Effector CD4-positive, alpha-beta T cell (primary cell): ENCODE measurements at regions not wholly inside any gene's neighbourhood (a gene's known extent, or its start where the extent isn't known, plus 50 kb on each side); places are given as distances from the start of the nearest gene placed in this dataset.

Source experiments
- DNase-seq: peaks from one replicate; pipeline ENCODE4 v3.0.0-alpha.2; 2020

DNA sequence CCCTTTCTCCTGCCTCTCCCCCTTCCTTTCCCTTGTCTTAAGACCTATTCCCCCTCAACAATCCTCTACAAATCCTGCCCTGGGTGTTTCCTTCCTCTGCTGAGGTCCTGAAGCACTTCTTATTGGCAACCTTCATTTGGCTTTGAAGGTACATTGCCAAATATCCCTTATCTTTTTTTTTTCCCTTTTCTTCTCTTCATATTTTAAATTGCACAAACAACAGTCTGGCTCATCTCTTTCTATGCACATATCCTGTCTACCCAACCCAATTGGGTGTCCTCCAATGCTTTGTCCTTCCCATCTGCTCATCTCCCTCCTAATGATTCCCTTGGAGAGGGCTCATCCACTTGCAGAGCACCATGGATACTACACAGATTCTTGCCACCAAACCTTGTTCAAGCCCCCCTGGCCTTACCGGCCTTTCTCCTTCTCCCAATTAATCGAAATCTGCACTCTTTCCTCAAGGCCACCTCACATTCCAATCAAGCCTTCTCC lies 537.9 kb upstream of the JARID2 start:
- DNase-seq = no peak

DNA sequence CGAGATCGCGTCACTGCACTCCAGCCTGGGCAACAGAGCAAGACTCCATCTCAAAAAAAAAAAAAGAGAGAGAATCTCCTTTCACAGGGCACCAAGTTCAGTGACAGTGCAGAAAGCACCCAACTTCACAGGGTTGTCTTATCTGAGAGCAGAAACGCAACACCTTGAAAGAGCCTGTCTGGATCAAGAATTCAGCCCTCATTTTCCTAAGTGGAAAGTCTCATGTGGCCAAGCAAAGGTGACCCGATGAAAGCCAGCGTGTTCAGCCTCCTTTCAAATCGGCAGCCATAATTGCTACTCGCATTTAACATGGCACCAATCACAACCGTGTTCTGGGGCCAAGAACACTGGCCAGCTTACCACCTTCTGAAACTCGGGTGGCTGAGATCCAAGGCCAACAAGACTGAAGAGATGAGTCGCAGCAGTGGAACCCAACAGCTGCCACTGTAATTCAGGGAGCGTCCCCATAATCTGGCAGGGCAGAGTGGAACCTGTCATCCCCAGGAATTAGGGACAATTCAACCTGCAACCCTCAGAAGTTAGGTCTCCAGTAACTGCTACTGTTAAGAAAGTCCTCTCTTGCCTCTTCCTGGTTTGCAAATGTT lies 536.7 kb upstream of the JARID2 start:
- no peak for DNase-seq

DNA sequence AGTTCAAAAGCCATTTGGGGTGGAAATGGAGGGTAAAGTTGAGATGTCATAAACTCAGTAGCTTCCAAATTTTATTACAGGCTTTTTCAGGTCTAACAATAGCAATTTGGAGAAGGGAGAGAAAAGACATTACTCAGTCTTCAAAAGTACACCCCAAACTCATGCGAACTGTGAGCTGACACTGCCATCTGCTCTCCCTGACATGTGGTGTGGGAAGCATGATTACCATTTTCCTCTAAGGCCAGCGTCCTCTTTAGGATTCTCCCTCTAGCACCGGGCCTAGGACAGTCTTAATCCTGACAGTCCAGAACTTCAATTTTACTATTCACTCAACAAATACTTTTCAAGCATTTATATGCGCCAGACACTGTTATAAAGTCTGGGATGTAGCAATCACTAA lies 536.0 kb upstream of the JARID2 start:
- DNase-seq = no peak

DNA sequence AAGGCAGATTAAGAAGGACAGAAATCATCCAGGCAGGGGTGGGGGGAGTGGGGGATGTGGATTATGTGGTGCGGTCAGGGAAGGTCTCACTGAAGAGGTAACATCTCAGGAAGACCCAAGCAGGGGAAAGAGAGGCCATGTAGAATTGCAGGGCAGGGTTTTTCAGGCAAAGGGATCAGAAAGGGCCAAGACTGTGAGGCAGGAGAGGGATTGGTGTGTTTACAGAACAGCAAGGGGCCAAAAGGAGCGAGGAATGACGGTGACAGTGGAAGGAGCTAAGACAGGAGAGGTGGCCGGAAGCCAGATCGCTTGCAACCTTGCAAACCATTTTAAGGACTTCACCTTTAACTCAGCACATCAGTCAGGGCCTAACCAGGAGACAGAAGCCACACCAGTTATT lies 535.4 kb upstream of the JARID2 start:
- DNase-seq = no peak

DNA sequence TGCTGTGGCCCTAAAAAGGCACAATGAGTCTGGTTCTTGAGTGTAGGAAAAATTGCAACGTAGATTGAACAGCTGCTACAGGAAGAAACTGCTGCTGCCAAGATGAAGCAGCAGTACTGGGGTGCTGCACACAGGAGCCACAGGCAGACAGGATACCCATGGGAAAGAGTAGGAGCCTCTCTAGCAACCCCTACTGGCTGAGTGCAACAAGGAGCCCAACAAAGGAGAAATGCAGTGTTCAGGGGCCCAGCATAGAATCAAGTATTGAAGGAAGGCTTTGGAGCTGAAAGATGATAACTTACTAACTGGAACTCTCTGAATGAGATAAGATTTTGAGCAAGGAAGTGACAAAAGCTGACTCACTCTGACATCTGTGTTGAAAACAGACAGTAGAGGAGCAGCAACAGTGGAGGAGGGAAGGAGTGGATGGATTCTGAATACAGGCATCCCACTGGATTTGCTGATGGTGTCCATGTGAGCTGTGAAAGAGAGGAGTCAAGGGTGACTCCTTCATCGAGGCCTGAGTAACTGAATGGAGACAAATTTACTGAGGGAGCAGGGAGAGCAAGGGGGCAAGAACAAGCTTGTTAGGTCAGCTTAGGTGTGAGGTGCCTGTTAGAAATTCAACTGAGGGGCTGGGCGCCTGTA lies 534.7 kb upstream of the JARID2 start:
- DNase-seq = no peak

DNA sequence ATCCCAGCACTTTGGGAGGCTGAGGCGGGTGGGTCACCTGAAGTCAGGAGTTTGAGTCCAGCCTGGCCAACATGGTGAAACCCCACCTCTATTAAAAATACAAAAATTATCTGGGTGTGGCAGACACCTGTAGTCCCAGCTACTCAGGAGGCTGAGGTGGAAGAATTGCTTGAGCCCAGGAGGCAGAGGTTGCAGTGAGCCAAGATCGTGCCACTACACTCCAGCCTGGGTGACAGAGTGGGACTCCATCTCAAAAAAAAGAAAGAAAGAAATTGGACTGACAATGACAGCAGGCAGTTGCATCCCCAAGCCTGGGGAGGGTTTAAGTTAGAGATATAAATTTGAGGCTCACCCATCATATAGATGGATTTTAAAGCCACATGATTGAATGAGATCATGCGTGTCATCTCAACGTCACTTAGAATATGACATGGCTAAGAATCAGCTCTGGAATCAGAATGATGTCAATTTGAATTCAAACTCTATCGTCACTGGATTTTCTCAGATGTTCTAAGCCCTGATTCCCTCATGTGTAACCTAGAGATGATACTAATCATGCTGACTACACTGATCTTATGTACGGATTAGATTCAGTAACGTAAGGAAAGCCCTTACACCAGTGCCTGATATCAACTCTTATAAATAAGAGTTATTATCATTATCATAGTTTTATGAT lies 534.0 kb upstream of the JARID2 start:
- DNase-seq = no peak

DNA sequence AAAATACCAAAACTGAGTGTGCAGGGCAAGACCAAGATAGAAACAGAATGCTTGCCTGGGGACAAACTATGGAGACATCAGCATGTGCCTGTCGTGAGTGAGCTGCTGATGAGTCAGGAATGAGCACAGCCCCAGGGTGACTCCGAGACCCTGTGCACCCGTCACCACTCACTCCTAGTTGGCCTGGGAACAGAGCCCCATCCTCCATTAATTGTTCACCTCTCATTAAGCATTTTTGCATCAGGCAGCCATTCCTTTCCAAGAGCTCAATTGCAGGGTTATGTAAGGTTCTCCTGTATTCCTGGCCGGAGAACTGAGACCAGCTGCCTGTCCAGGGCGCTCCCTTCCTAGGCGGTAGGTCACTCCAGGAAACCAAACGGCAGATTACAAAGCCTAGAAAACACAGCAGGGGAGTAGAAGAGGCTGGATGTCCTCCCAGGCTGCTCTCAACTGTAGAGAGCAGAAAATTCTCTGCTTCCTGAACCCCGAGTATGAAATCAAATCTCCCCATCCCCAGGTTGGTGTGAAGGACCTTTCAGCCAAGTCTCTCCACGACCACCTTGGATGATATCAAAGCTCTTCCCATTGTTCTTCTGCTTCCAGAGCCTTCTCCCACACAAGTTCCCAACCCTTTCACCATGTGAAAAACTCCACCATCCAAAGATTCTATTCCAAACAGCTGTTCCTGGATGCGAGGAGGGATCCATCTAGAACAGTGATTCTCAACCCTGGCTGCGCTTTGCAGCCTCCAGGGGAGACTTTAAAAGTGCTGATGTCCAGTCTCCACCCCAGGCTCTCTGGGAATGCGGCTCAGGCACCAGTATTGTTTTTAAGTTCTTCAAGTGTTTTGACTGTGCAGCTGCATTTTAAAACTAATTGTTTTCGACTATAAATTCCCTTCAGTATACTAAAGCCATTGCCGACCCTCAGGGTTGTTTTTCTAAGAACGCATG lies 532.6 kb upstream of the JARID2 start:
- no peak for DNase-seq

DNA sequence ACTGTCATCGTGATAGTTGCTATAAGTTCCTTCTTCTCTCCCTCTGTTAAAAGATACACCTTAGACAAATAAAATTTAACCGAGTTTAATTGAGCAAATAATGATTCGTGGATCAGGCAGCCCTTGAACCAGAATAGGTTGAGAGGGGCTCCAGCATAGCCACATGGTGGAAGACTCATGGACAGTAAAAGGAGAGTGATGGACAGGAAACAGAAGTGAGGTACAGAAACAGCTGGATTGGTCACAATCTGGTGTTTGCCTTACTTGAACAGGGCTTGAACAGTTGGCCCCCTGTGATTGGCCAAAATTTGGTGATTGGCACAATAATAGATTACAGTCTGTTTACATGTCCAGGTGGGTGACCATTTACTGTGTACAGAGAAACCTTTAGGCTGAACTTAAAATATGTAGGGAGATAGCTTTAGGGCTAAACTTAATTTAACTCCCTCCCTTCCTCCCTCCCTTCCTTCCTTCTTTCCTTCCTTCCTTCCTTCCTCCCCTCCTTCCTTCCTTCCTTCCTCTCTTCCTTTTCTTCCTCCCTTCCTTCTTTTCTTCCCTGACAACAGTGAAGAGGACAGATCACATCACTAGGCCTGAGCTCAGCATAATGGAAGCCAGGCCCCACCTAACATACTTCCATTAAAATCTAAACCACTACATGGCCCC lies 531.8 kb upstream of the JARID2 start:
- DNase-seq = no peak

DNA sequence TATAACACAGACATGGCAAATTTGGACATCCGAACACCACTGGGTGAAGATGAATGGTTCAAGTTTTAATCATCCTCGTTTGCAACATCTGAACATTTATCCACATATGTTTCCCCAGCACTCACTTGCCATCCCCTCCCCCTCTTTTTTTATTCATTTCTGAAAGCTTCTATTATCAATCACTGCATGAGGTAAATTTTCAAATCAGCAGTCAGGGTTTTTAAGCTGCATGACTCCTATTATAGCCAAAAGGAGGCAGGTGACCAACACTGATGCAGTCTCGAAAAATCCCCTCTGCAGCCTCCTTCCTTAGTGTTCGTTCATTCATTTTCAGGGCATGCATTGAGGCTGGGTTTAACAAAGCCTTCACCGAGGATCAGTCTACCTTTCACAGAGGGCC lies 530.8 kb upstream of the JARID2 start:
- DNase-seq = no peak

DNA sequence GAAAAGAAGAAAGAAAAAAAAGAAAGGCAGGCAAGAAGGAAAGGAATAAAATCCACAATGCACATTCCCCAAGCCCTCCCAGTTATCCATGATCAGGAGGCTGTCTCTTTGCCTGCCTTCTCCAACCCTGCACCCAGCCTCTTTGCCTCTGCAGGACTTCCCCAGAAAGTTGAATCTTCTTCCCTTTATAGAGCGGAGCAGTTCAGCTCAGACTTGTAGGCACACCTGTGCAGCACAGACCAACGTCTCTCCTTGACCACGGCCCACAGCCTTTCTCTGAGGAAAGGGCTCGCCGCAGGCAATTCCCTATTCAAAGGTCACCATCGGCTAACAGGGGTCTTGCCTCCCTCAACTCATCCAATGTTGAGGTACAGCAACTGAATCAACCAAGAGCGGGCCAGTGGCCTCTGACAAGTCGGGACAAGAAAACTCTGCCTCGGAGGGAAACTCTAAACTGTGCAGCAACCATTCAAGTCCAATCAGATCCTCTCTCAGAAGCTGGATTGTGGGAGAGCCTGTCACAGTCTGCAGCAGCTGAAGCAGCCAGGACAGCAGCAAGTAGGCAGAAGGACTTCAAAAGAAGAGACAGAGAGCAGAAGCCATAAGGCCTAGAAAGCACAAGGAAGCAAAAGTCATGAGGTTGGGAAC lies 529.2 kb upstream of the JARID2 start:
- DNase-seq = no peak

DNA sequence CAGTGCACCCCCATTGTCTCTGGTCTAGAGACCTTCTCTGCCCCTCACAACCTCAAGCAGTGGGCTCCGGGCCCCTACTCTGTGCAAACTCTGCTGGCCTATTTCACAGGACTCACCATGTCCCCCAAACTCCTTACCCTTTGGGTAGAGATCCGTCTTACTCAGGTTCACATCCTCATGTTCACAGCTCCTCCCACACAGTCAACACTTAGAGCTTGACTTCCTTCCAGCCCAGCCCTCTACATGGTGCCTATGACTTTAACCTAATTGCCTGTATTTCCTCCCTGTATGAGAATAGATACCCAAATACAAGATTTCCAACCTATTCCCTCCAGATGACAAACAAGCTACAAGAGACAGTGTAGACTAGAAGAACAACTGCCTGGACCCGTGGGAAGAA lies 528.6 kb upstream of the JARID2 start:
- no peak for DNase-seq

DNA sequence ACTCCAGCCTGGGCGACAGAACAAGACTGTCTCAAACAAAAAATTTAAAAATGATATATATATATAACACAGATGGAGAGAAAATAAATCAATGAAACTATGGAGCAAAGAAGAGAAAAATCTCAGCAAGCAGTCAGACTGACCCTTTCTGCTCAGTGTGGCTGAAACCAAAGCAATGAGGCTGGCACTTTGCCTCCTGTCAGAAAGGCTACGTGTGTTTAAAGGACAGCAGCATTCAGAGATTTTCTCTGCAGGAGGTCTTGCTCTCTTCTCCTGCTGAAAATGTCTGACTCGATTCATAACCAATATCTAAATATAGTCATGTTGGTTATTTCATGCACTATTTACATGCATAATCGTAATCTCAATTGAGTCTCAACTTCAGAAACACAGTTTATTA lies 527.0 kb upstream of the JARID2 start:
- no peak for DNase-seq

DNA sequence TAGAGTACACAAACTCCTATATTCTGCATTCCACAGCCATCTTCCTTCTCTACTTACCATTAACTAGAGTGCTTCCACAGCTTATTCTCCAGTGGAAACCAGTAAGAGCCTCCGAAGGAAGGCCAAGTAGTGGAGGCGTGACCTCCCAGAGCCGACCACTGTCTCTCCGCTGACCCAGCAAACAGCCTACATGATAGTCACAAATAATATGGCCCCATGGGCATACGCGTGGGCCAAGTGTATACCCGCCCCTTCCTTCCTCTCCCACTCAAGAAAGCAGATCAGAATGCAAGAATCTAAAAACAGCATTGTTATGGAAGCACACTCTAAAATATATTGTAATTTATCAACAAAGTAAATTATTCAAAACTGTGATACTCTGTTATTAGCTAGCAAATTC lies 526.6 kb upstream of the JARID2 start:
- no peak for DNase-seq

DNA sequence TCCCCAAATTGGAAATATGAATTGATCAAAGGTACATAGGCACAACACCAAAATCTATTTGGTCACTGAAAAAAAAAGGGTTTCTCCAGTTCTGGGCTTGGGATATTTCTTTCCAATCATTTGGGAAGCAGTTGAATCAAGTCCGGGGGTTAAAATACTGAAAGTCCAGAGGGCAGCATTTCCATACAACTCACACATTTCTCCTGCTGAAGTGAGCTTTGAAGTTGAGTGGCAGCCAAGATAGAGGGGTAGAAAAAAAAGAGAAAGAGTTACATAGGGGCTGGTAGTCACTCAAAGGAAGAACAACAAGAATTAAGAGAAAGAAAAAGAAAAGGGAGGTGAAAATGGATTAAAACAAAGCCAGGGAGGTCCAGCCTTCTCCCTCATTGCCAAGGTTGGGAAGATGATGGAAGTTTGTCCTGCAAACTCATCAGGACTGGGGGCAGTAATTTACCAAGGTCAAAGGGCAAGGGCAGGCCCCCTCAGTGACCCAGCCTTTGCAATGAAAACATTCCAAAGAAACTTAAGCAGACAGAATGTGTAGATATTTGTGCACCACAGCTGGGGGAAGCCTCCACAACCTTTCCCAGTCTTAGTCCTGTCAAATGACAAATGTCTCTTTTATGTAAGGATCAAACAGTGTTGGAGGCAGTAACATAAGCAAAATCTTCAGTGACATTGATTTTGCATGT lies 525.3 kb upstream of the JARID2 start:
- DNase-seq = no peak

DNA sequence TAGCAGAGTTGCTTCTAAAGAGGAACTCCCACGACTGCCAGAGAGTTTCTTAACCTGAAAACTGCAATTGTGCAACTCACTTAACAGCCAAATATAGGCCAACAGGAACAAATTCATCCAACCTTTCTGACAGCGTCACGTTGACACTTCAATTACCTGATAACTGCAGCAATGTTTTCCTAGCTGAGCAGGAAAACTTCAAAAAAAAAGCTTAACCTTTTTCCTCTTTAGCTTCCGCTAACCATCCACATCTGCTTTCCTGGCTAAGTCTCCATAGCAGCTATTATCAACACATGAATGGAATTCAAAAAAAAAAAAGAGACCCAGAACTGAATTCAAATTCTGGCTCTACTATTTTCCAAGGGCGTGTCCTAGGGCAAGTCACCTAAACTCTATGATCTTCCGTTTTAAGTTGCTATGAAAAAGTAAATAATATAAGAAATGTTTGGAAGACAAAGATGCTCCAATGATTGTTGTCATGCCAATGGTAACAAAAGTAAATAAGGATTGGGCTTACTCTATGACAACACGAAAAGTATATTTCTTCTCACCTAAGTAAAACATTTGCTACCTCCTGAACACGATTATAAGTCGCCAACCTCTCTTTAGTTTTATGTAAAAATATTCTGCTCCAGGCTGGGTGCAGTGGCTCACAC lies 524.6 kb upstream of the JARID2 start:
- no peak for DNase-seq

DNA sequence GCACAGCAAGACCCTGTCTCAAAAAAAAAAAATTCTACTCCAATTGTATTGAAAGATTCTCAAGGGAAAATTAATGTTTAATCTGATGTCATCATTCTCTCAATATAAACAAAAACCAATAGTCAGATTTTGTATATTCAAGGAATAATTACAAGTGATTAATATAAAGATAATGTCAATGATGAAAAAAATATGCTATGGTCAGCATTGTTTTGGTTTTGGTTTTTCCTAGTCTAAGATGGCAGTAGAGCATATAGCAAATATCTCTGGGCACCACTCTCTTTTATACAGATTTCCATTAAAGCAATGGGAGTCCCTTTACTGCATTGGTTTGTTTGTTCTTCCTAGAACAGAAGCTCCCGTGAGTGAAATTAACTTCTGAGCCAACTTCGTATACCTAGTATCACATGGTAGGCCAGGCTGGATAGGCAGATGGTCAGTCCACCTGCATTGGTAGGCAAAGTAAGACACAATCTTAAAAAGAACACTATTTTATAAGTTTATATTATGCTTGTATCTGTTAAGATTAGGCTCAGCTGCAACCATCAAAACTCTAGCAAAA lies 523.8 kb upstream of the JARID2 start:
- DNase-seq = no peak

DNA sequence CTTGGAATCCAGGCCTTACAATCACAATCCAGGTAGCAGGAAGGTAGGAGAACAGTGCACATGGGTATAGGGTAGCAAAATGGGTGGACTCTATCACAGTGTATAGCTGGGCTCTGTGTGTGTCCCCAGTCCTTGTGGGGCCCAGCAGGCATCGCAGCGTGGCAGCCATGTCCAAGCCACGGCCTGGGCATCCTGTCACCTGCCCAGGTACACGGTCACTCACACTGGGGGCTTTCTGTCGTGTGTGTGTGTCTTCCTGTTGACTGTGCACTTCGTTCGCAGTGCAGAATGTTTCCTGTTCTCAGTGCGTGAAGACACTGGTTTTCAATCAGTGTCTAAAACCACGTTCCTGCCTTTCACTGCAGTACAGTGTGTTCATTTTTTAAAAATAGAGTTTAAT lies 523.2 kb upstream of the JARID2 start:
- no peak for DNase-seq

DNA sequence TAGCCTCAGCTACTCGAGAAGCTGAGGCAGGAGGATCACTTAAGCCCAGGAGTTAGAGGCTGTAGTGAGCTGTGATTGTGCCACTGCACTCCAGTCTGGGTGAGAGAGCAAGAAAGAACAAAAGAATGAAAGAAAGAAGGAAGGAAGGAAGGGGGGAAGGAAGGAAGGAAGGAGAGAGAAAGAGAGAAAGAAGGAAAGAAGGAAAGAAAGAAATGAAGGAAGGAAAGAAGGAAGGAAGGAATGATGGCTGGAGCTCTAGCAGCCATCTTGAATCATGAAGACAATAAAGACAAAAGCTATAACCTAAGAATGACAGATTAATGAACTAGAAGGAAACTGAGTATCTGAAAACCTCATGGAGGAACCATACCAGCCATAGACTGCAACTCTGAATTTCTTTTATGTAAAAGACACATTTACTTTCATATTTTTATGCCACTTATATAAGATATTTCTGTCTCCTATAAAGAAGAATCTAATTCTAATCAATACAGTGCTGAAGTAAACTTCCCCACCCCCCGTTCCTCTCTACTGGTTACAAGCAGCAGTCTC lies 522.3 kb upstream of the JARID2 start:
- DNase-seq = no peak

DNA sequence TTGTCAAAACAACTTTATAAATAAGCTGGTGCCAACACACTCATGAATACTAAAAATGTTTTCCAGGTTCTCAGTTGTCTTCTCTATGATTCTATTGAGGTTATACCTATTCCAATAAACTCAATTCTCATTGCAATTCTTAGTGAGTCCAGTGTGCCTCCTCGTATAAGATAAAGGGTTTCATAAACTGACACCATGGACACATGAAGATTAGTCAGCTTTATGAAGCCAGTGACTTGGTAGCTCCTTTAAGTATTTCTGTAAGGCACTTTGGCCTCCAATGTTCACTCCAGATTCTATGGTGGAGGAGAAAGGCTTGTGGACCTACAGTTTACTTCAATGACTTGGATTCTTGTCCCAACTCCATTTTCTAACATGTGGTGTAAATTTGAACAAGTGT lies 521.3 kb upstream of the JARID2 start:
- no peak for DNase-seq

DNA sequence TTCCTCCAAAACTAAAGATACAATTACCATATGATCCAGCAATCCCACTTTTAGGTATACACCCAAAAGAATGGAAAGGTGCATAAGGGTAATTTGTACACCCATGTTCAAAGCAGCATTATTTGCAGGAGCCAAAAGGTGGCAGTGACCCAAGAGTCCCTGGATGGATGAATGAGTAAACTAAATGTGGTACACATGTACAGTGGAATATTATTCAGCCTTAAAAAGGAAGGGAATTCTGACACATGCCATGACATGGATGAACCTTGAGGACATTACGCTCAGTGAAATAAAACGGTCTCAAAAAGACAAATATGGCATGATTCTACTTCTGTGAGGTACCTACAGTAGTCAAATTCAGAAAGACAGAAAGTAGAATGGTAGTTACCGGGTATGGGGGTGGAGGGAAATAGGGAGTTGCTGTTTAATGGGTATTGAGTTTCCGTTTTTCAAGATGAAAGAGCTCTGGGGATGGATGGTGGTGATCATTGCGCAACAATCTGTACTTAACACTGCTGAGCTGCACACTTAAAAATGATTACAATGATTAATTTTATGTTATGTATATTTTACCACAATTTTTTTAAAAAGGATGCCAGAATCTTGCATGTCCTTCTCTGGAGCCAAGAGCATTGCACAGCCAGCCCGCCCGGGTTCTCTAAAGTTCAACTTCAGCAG lies 518.9 kb upstream of the JARID2 start:
- no peak for DNase-seq
